HG03159 (cell line): ENCODE measurements at regions not wholly inside any gene's neighbourhood (a gene's known extent, or its start where the extent isn't known, plus 50 kb on each side); places are given as distances from the start of the nearest gene placed in this dataset.

Experiments used
- ATAC-seq: cut with Tn5 transposase; IDR thresholded peaks from one replicate; pipeline ENCODE4 v1.9.1; 2021; ENCODE audit warnings: mild to moderate bottlenecking, moderate library complexity; ENCODE audit not compliant: unreplicated experiment

GRCh38 chr11:134639586-134640330 lies 227.7 kb upstream of the B3GAT1 start:
- no peak for ATAC-seq

GRCh38 chr11:134638796-134639430 lies 226.9 kb upstream of the B3GAT1 start:
- no peak for ATAC-seq

- no peak for ATAC-seq
These were observed 225.3 kb upstream of the B3GAT1 start for GRCh38 chr11:134637091-134638015.

GRCh38 chr11:134636071-134636470 lies 224.0 kb upstream of the B3GAT1 start:
- no peak for ATAC-seq

- no peak for ATAC-seq
These were observed 223.1 kb upstream of the B3GAT1 start for GRCh38 chr11:134634897-134635831.

GRCh38 chr11:134633276-134633675 lies 221.2 kb upstream of the B3GAT1 start:
- no peak for ATAC-seq

- ATAC-seq = no peak
These were observed 220.5 kb upstream of the B3GAT1 start for GRCh38 chr11:134632347-134633119.

GRCh38 chr11:134630861-134631260 lies 218.8 kb upstream of the B3GAT1 start:
- ATAC-seq = no peak

- ATAC-seq = no peak
These were observed 216.4 kb upstream of the B3GAT1 start for GRCh38 chr11:134628426-134628825.

GRCh38 chr11:134626032-134626431 lies 214.0 kb upstream of the B3GAT1 start:
- no peak for ATAC-seq

GRCh38 chr11:134625631-134626030 lies 213.6 kb upstream of the B3GAT1 start:
- ATAC-seq = no peak

GRCh38 chr11:134625151-134625550 lies 213.1 kb upstream of the B3GAT1 start:
- no peak for ATAC-seq

GRCh38 chr11:134624166-134624920 lies 212.3 kb upstream of the B3GAT1 start:
- no peak for ATAC-seq

- ATAC-seq = no peak
These were observed 211.7 kb upstream of the B3GAT1 start for GRCh38 chr11:134623711-134624110.

- no peak for ATAC-seq
These were observed 210.4 kb upstream of the B3GAT1 start for GRCh38 chr11:134622458-134622857.

- no peak for ATAC-seq
These were observed 205.3 kb upstream of the B3GAT1 start for GRCh38 chr11:134617360-134617759.

GRCh38 chr11:134616038-134616437 lies 204.0 kb upstream of the B3GAT1 start:
- ATAC-seq = no peak

GRCh38 chr11:134615041-134615615 lies 203.1 kb upstream of the B3GAT1 start:
- ATAC-seq = no peak

- ATAC-seq = no peak
These were observed 202.1 kb upstream of the B3GAT1 start for GRCh38 chr11:134614141-134614540.
